Fibroblast of lung (primary cell): ENCODE measurements at regions not wholly inside any gene's neighbourhood (a gene's known extent, or its start where the extent isn't known, plus 50 kb on each side); places are given as distances from the start of the nearest gene placed in this dataset.

Experiments
- CTCF ChIP-seq, 2 donors: IDR thresholded peaks in 1 of 2; conservative IDR thresholded peaks in 1 of 2; 1 replicate in 1 of 2; 2 replicates in 1 of 2; pipeline ENCODE4 v1.5.1; 2011 to 2012; ENCODE audit warnings: low read length in 2 of 2, control low read depth in 1 of 2, inconsistent platforms in 1 of 2, low read depth in 1 of 2, mild to moderate bottlenecking in 1 of 2
- EZH2 ChIP-seq: IDR thresholded peaks from 2 replicates; pipeline ENCODE4 v1.5.1; 2012; ENCODE audit warnings: low read length, control low read depth, mild to moderate bottlenecking; ENCODE audit errors: missing control alignments

DNA sequence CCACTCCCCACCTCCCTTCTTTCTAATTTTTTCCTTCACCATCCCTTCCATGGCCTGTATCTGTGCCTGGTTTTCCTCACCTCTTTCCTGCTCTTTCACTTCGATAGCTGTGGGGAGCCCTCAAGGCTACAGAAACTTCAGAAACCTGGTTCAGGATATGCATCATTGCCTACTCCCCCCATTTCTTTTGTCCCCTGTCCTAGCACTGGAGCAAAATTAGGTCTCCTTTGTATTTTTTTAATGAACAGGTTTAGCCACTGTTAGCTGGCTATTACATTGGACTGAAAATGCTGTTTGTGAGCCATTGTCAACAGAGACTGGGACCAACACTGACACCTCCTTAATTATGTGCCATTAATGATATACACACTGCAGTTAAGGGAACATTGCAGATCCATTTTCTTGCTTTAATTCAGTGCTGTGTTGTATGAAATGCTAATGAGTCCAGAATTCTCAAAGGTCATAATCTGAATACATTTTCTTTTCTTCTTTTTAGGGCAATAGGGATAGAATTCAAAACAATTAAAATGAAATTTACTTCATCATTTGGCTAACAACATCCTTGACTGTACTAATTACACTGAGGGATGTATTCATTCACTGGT lies 138.6 kb downstream of the PDCD6IP start:
- TF ChIP-seq CTCF (conservative IDR thresholded peaks at IDR 0.05 in 1 of 2, IDR thresholded peaks at IDR 0.05 in 1 of 2; ENCODE audit: low read depth in 1 of 2, low read length in 2 of 2) (no peak), EZH2 (no peak)
